GM12878 (cell line): ENCODE measurements at regions not wholly inside any gene's neighbourhood (a gene's known extent, or its start where the extent isn't known, plus 50 kb on each side); places are given as distances from the start of the nearest gene placed in this dataset.
"Not testable (repeated sequence)": the region's sequence is repeated elsewhere in the genome, so short reads cannot be mapped to it uniquely, and the experiment has no call there.

Source experiments
- ATAC-seq: fragments of 200-7000 bp; cut with Tn5 transposase; 3 replicates; pipeline ENCODE4 v1.9.1; 2020; ENCODE audit warnings: mild to moderate bottlenecking, moderate library complexity
- BruUV-seq: library from RNA; stranded (reverse); fragments of 400-500 nt; replicated peaks from 2 replicates; lab custom pipeline; 2021; lab: Mats Ljungman, UMichigan
- CTCF ChIA-PET: fragments of 300-600 bp; sonication (Branson Sonifier 250); formaldehyde crosslinking; extraction: SDS; loops from one replicate; lab custom pipeline; 2021; ENCODE audit warnings: inconsistent platforms; lab: Yijun Ruan, JAX
- POLR2A ChIA-PET: fragments of 350-600 bp; formaldehyde crosslinking; extraction: SDS; loops from one replicate; lab custom pipeline; 2021; ENCODE audit warnings: inconsistent platforms; lab: Charles Lee
- RAD21 ChIA-PET: fragments of 300-600 bp; sonication (Branson Sonifier 250); formaldehyde crosslinking; loops from one replicate; lab custom pipeline; 2023; ENCODE audit warnings: antibody characterized with exemption; ENCODE audit not compliant: unreplicated experiment; lab: Charles Lee
- SMC1A ChIA-PET: fragments of 300-600 bp; sonication (Branson Sonifier 250); formaldehyde crosslinking; loops from one replicate; lab custom pipeline; 2023; ENCODE audit not compliant: unreplicated experiment, uncharacterized antibody; lab: Charles Lee
- DNase-seq: peaks from one replicate; pipeline ENCODE4 v3.0.0-alpha.2; 2011; ENCODE audit warnings: low read depth, low spot score
- FAIRE-seq: peaks from 3 replicates; lab custom pipeline; 2011; peaks lifted over from hg19 to GRCh38; lab: Jason Lieb, UNC
- H2AFZ ChIP-seq: 2 replicates; pipeline ENCODE4 v1.6.0; 2011; ENCODE audit warnings: low read depth, low read length, control low read depth; ENCODE audit not compliant: control insufficient read depth
- H3K27ac ChIP-seq: 2 replicates; pipeline ENCODE4 v1.5.1; 2011; ENCODE audit warnings: control low read depth; ENCODE audit not compliant: control insufficient read depth, insufficient read depth
- H3K27me3 ChIP-seq, 2 experiments: replicated peaks in 1 of 2; 2 replicates each; pipeline versions ENCODE4 v1.6.0 to v1.6.1; 2011; ENCODE audit warnings: low read length in 1 of 2; ENCODE audit not compliant: control insufficient read depth in 2 of 2, insufficient read depth in 2 of 2
- H3K36me3 ChIP-seq, 2 experiments: 2 replicates each; pipeline ENCODE4 v1.5.1; 2011; ENCODE audit warnings: low read length in 1 of 2; ENCODE audit not compliant: control insufficient read depth in 2 of 2, insufficient read depth in 2 of 2
- H3K4me1 ChIP-seq: 2 replicates; pipeline ENCODE4 v1.6.1; 2011; ENCODE audit warnings: mild to moderate bottlenecking, low read length, moderate library complexity, mixed read lengths; ENCODE audit not compliant: control insufficient read depth, insufficient read depth
- H3K4me2 ChIP-seq: 2 replicates; pipeline ENCODE4 v1.6.0; 2011; ENCODE audit warnings: control low read depth; ENCODE audit not compliant: control insufficient read depth, insufficient read depth
- H3K4me3 ChIP-seq: fragments of 200-600 bp; sonication (generic); 2 replicates; pipeline ENCODE4 v1.5.1; 2016
- H3K79me2 ChIP-seq: 2 replicates; pipeline ENCODE4 v1.6.0; 2011; ENCODE audit warnings: low read length; ENCODE audit not compliant: control insufficient read depth, insufficient read depth
- H3K9ac ChIP-seq: 2 replicates; pipeline ENCODE4 v1.8.0; 2011; ENCODE audit warnings: low read length, control low read depth, mixed read lengths; ENCODE audit not compliant: control insufficient read depth, insufficient read depth
- H3K9me3 ChIP-seq: replicated peaks from 3 replicates; pipeline ENCODE4 v1.5.1; 2011; ENCODE audit warnings: mild to moderate bottlenecking, low read length; ENCODE audit not compliant: control insufficient read depth, insufficient read depth
- H4K20me1 ChIP-seq: 2 replicates; pipeline ENCODE4 v1.6.0; 2011; ENCODE audit not compliant: control insufficient read depth, insufficient read depth
- WGBS: methylation state at CpG from one replicate; pipeline ENCODE4 v1.1.6; 2016; ENCODE audit warnings: low lambda C conversion rate; ENCODE audit not compliant: insufficient replicate concordance, insufficient coverage; ENCODE audit errors: missing lambda C conversion rate; 5-methylcytosine and 5-hydroxymethylcytosine counted together
- in situ Hi-C: fragments of 300-500 bp; cut with MboI; formaldehyde crosslinking; loops from 9 replicates; pipeline ENCODE4 v1.14.3; 2018; ENCODE audit warnings: mixed read lengths
- intact Hi-C: fragments of 100-400 bp; cut with micrococcal nuclease; formaldehyde crosslinking; loops from one replicate; pipeline ENCODE4 v1.14.2; 2022; ENCODE audit not compliant: unreplicated experiment

GRCh38 chr5:62237944-62238343 is 68.1 kb upstream of the KIF2A start:
- H3K4me1 ChIP-seq, ATAC-seq, in situ Hi-C loops, H3K27ac ChIP-seq, FAIRE-seq, H3K4me3 ChIP-seq, intact Hi-C loops, H3K36me3 ChIP-seq, H3K79me2 ChIP-seq, DNase-seq, H3K4me2 ChIP-seq, H3K9me3 ChIP-seq, POLR2A ChIA-PET, RAD21 ChIA-PET, H4K20me1 ChIP-seq, H3K9ac ChIP-seq, H3K27me3 ChIP-seq, H2AFZ ChIP-seq, BruUV-seq, CTCF ChIA-PET: not testable (repeated sequence)
- SMC1A ChIA-PET: interaction anchor here (1.4 kb wide), 1 partner anchor 116 kb away, joined by 5 read pairs; no protein-coding TSS in a partner anchor
- 92% methylated on average over 2 of the region's 2 CpGs for WGBS

GRCh38 chr5:62238584-62238983 is 67.4 kb upstream of the KIF2A start:
- H3K9ac ChIP-seq, FAIRE-seq, H3K4me2 ChIP-seq, in situ Hi-C loops, RAD21 ChIA-PET, DNase-seq, H2AFZ ChIP-seq, H4K20me1 ChIP-seq, intact Hi-C loops, ATAC-seq, H3K79me2 ChIP-seq, H3K27me3 ChIP-seq, H3K4me3 ChIP-seq, H3K36me3 ChIP-seq, H3K4me1 ChIP-seq, H3K9me3 ChIP-seq, POLR2A ChIA-PET, BruUV-seq, H3K27ac ChIP-seq: not testable (repeated sequence)
- SMC1A ChIA-PET: interaction anchor here (0.7 to 1.4 kb wide), 2 partner anchors 35 to 116 kb away, joined by 3 to 5 read pairs; no protein-coding TSS in a partner anchor
- CTCF ChIA-PET: interaction anchor here (0.7 kb wide), 1 partner anchor 11 kb away, joined by 4 read pairs; no protein-coding TSS in a partner anchor
- 21% methylated on average over 3 of the region's 3 CpGs for WGBS

- CTCF ChIA-PET, H3K4me3 ChIP-seq, POLR2A ChIA-PET, BruUV-seq, intact Hi-C loops, H3K27ac ChIP-seq, H2AFZ ChIP-seq, H3K4me2 ChIP-seq, ATAC-seq, H4K20me1 ChIP-seq, FAIRE-seq, H3K4me1 ChIP-seq, in situ Hi-C loops, H3K9ac ChIP-seq, RAD21 ChIA-PET, DNase-seq, H3K9me3 ChIP-seq, H3K36me3 ChIP-seq, SMC1A ChIA-PET, H3K79me2 ChIP-seq, H3K27me3 ChIP-seq: not testable (repeated sequence)
- WGBS: 90% methylated on average over 3 of the region's 3 CpGs
These were observed 65.5 kb upstream of the KIF2A start for GRCh38 chr5:62240494-62240893.

- H2AFZ ChIP-seq, ATAC-seq, H4K20me1 ChIP-seq, intact Hi-C loops, H3K4me1 ChIP-seq, H3K27me3 ChIP-seq, H3K9ac ChIP-seq, H3K36me3 ChIP-seq, H3K9me3 ChIP-seq, POLR2A ChIA-PET, DNase-seq, H3K4me3 ChIP-seq, H3K4me2 ChIP-seq, FAIRE-seq, H3K27ac ChIP-seq, RAD21 ChIA-PET, in situ Hi-C loops, SMC1A ChIA-PET, BruUV-seq, H3K79me2 ChIP-seq: not testable (repeated sequence)
- WGBS: 63% methylated on average over 5 of the region's 5 CpGs
- CTCF ChIA-PET: interaction anchor here (1.3 kb wide), 1 partner anchor 18 kb away, joined by 3 read pairs; no protein-coding TSS in a partner anchor
These were observed 64.0 kb upstream of the KIF2A start for GRCh38 chr5:62242000-62242399.
